A172 (cell line): ENCODE measurements at regions not wholly inside any gene's neighbourhood (a gene's known extent, or its start where the extent isn't known, plus 50 kb on each side); places are given as distances from the start of the nearest gene placed in this dataset.

Experiments used
- DNase-seq: peaks from one replicate; pipeline ENCODE4 v3.0.0-alpha.2; 2015; ENCODE audit warnings: low spot score

GRCh38 chr3:22937536-22937935 lies 265.6 kb upstream of the UBE2E2 start:
- no peak for DNase-seq

- DNase-seq, result no peak
These were observed 264.4 kb upstream of the UBE2E2 start for GRCh38 chr3:22938739-22939138.

GRCh38 chr3:22939349-22939748 lies 263.8 kb upstream of the UBE2E2 start:
- no peak for DNase-seq

GRCh38 chr3:22940285-22940684 lies 262.8 kb upstream of the UBE2E2 start:
- no peak for DNase-seq

GRCh38 chr3:22942981-22943380 lies 260.1 kb upstream of the UBE2E2 start:
- no peak for DNase-seq

GRCh38 chr3:22947851-22948250 lies 255.3 kb upstream of the UBE2E2 start:
- DNase-seq, result no peak

GRCh38 chr3:22951910-22952309 lies 251.2 kb upstream of the UBE2E2 start:
- no peak for DNase-seq

- DNase-seq, result no peak
These were observed 250.3 kb upstream of the UBE2E2 start for GRCh38 chr3:22952860-22953259.

- no peak for DNase-seq
These were observed 243.5 kb upstream of the UBE2E2 start for GRCh38 chr3:22959593-22959992.

- DNase-seq, result peak; percentile 20
These were observed 242.8 kb upstream of the UBE2E2 start for GRCh38 chr3:22960105-22960984.

- no peak for DNase-seq
These were observed 240.9 kb upstream of the UBE2E2 start for GRCh38 chr3:22962244-22962643.

- no peak for DNase-seq
These were observed 236.8 kb upstream of the UBE2E2 start for GRCh38 chr3:22966349-22966748.

GRCh38 chr3:22969276-22969675 lies 233.9 kb upstream of the UBE2E2 start:
- no peak for DNase-seq

GRCh38 chr3:22971497-22971896 lies 231.6 kb upstream of the UBE2E2 start:
- no peak for DNase-seq

GRCh38 chr3:22977042-22977441 lies 226.1 kb upstream of the UBE2E2 start:
- no peak for DNase-seq

- DNase-seq, result no peak
These were observed 225.4 kb upstream of the UBE2E2 start for GRCh38 chr3:22977650-22978289.

- DNase-seq, result no peak
These were observed 223.5 kb upstream of the UBE2E2 start for GRCh38 chr3:22979581-22979980.

GRCh38 chr3:22980346-22980745 lies 222.8 kb upstream of the UBE2E2 start:
- DNase-seq, result peak; percentile 38

- DNase-seq, result no peak
These were observed 222.0 kb upstream of the UBE2E2 start for GRCh38 chr3:22981166-22981565.

- DNase-seq, result no peak
These were observed 221.3 kb upstream of the UBE2E2 start for GRCh38 chr3:22981861-22982260.

GRCh38 chr3:22982981-22983587 lies 220.0 kb upstream of the UBE2E2 start:
- DNase-seq, result no peak

- DNase-seq, result no peak
These were observed 216.2 kb upstream of the UBE2E2 start for GRCh38 chr3:22986958-22987357.

- no peak for DNase-seq
These were observed 214.6 kb upstream of the UBE2E2 start for GRCh38 chr3:22988566-22988965.
